ENCODE measurements at regions not wholly inside any gene's neighbourhood (a gene's known extent, or its start where the extent isn't known, plus 50 kb on each side); places are given as distances from the start of the nearest gene placed in this dataset.

- 50 to 87% (median 82%) methylated on average over 1 of the region's 1 CpG for WGBS, 3 donors
- FAIRE-seq = no peak
Observed at GRCh38 chrX:129233786-129234185, 289.5 kb downstream of the SMARCA1 start.

DNA sequence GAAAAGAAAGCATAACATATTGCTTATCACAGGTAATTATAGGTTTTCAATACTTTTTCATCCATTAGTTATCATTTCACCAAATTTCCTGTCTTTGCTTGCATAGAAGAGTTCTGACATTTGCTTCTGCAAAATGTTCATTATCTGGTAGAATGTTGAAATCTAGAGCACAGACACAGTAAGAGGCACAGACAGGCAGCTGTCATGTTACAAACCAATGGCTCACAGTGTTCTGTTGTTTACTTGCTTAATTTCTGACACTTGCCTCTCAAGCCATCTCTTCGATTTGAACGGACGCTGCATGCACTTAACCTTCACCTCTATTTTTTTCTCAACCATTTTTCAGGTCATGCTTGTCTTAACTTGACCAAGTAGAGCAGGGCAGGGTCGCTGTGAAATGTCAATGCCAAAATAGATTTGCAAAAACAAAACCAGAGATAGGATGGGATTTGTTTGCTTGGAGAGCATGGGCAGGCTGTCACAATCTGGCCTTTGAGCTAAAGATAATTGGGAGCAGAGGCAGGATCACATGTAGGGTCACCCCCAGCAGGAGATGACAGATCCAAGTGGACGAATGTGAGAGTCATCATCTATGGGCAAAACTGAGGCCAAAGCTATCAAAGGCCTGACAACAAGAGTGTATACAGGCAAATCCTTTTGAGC is 292.3 kb downstream of the SMARCA1 start:
- DNase-seq = no peak

More at GRCh38 chrX:129233786-129234185, 289.5 kb downstream of the SMARCA1 start:
- H3K4me3 ChIP-seq (ENCODE audit: low read depth in 1 of 3, low read length in 3 of 3) = no peak overlapping the region
- H3K27me3 ChIP-seq (ENCODE audit: control insufficient read depth in 3 of 3, insufficient read depth in 3 of 3, low read length in 3 of 3) = no peaks in the 10 kb centered on the region
- H3K36me3 ChIP-seq (ENCODE audit: control insufficient read depth in 3 of 3, insufficient read depth in 2 of 3, low read depth in 1 of 3, low read length in 3 of 3) = no peaks in the 10 kb centered on the region
- no peaks in the 10 kb centered on the region for H3K4me1 ChIP-seq (ENCODE audit: control insufficient read depth in 3 of 3, insufficient read depth in 2 of 3, low read depth in 1 of 3, low read length in 2 of 3)
- peaks cover 0 to 1% of the 10 kb centered on the region in 2 donors for H3K9me3 ChIP-seq (ENCODE audit: control insufficient read depth in 2 of 2, insufficient read depth in 1 of 2, low read depth in 1 of 2, low read length in 1 of 2)
- DNase-seq = no peak
- H3K27ac ChIP-seq (ENCODE audit: low read depth in 1 of 3, low read length in 2 of 3) = no peak overlapping the region

GRCh38 chrX:129230168-129230567 is 293.1 kb downstream of the SMARCA1 start:
- H3K36me3 ChIP-seq (ENCODE audit: control insufficient read depth in 3 of 3, insufficient read depth in 2 of 3, low read depth in 1 of 3, low read length in 3 of 3) = no peaks in the 10 kb centered on the region
- DNase-seq (no peak), FAIRE-seq (no peak)
- no peak overlapping the region for H3K27ac ChIP-seq (ENCODE audit: low read depth in 1 of 3, low read length in 2 of 3)
- no peaks in the 10 kb centered on the region for H3K4me1 ChIP-seq (ENCODE audit: control insufficient read depth in 3 of 3, insufficient read depth in 2 of 3, low read depth in 1 of 3, low read length in 2 of 3)
- no peaks in the 10 kb centered on the region for H3K27me3 ChIP-seq (ENCODE audit: control insufficient read depth in 3 of 3, insufficient read depth in 3 of 3, low read length in 3 of 3)
- peaks cover 0 to 1% of the 10 kb centered on the region in 2 donors for H3K9me3 ChIP-seq (ENCODE audit: control insufficient read depth in 2 of 2, insufficient read depth in 1 of 2, low read depth in 1 of 2, low read length in 1 of 2)
- H3K4me3 ChIP-seq (ENCODE audit: low read depth in 1 of 3, low read length in 3 of 3) = no peak overlapping the region
- WGBS, 3 donors = 18 to 65% (median 38%) methylated on average over 1 of the region's 1 CpG

More for the DNA sequence above, 292.3 kb downstream of the SMARCA1 start:
- Histone ChIP-seq H3K4me1 (ENCODE audit: control insufficient read depth in 3 of 3, insufficient read depth in 2 of 3, low read depth in 1 of 3, low read length in 2 of 3) (no peaks in the 10 kb centered on the region), H3K9me3 (ENCODE audit: control insufficient read depth in 2 of 2, insufficient read depth in 1 of 2, low read depth in 1 of 2, low read length in 1 of 2) (peaks cover 0 to 1% of the 10 kb centered on the region in 2 donors), H3K27me3 (ENCODE audit: control insufficient read depth in 3 of 3, insufficient read depth in 3 of 3, low read length in 3 of 3) (no peaks in the 10 kb centered on the region), H3K4me3 (ENCODE audit: low read depth in 1 of 3, low read length in 3 of 3) (no peak overlapping the region), H3K36me3 (ENCODE audit: control insufficient read depth in 3 of 3, insufficient read depth in 2 of 3, low read depth in 1 of 3, low read length in 3 of 3) (no peaks in the 10 kb centered on the region), H3K27ac (ENCODE audit: low read depth in 1 of 3, low read length in 2 of 3) (no peak overlapping the region)
- WGBS, 3 donors = 56 to 65% (median 62%) methylated on average over 5 of the region's 5 CpGs
- FAIRE-seq = no peak

DNA sequence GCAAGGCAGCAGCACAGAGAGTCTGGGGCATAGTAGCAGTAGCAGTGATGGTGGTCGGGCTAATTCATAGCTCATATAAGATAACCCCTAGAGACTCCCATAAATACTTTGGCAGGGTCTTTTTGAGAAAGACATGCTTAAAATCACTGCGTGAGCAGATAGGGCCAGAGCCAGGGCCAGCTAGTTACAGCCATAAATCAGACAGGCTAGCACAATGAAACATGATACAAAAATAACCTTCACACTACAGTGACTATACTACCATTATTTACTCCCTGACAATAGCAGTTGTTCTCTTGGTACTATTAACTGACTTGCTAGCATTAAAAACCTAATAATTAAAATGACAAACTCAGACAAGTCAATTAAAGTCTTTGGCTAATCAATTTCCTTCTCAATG is 295.9 kb downstream of the SMARCA1 start:
- no peaks in the 10 kb centered on the region for H3K9me3 ChIP-seq (ENCODE audit: control insufficient read depth in 2 of 2, insufficient read depth in 1 of 2, low read depth in 1 of 2, low read length in 1 of 2)
- WGBS, 3 donors = 58 to 71% (median 66%) methylated on average over 2 of the region's 2 CpGs
- no peak overlapping the region for H3K4me3 ChIP-seq (ENCODE audit: low read depth in 1 of 3, low read length in 3 of 3)
- no peaks in the 10 kb centered on the region for H3K4me1 ChIP-seq (ENCODE audit: control insufficient read depth in 3 of 3, insufficient read depth in 2 of 3, low read depth in 1 of 3, low read length in 2 of 3)
- DNase-seq (no peak), FAIRE-seq (no peak)
- H3K27ac ChIP-seq (ENCODE audit: low read depth in 1 of 3, low read length in 2 of 3) = no peak overlapping the region
- no peaks in the 10 kb centered on the region for H3K36me3 ChIP-seq (ENCODE audit: control insufficient read depth in 3 of 3, insufficient read depth in 2 of 3, low read depth in 1 of 3, low read length in 3 of 3)
- H3K27me3 ChIP-seq (ENCODE audit: control insufficient read depth in 3 of 3, insufficient read depth in 3 of 3, low read length in 3 of 3) = no peaks in the 10 kb centered on the region

DNA sequence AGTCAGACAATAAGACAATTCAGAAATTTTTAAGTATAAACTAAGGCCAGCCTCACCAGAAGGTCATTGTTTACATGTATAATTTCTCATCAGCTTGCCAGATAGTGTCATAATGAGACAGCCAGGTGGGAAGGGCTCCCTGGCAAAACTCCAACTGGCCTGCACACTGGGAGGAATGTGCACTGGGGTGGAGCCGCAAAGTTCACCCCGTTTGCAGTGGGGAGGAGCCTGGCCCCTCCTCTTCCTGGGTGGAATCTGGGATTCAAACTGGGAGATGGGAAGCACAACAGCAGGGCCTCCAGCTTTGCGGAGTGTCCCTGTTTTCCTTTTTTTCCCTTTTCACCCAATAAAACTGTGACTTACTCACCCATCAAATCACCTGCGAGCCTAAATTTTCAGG is 329.9 kb downstream of the SMARCA1 start:
- H3K36me3 ChIP-seq (ENCODE audit: control insufficient read depth in 3 of 3, insufficient read depth in 2 of 3, low read depth in 1 of 3, low read length in 3 of 3) = no peaks in the 10 kb centered on the region
- H3K27me3 ChIP-seq (ENCODE audit: control insufficient read depth in 3 of 3, insufficient read depth in 3 of 3, low read length in 3 of 3) = no peaks in the 10 kb centered on the region
- DNase-seq = peak; percentile 23 to 36
- H3K4me1 ChIP-seq (ENCODE audit: control insufficient read depth in 3 of 3, insufficient read depth in 2 of 3, low read depth in 1 of 3, low read length in 2 of 3) = no peaks in the 10 kb centered on the region
- no peaks in the 10 kb centered on the region for H3K9me3 ChIP-seq (ENCODE audit: control insufficient read depth in 2 of 2, insufficient read depth in 1 of 2, low read depth in 1 of 2, low read length in 1 of 2)
- H3K27ac ChIP-seq (ENCODE audit: low read depth in 1 of 3, low read length in 2 of 3) = no peak overlapping the region
- 37 to 59% (median 42%) methylated on average over 4 of the region's 4 CpGs for WGBS, 3 donors
- FAIRE-seq = no peak
- H3K4me3 ChIP-seq (ENCODE audit: low read depth in 1 of 3, low read length in 3 of 3) = no peak overlapping the region

- Histone ChIP-seq H3K9me3 (ENCODE audit: control insufficient read depth in 2 of 2, insufficient read depth in 1 of 2, low read depth in 1 of 2, low read length in 1 of 2) (no peaks in the 10 kb centered on the region), H3K4me1 (ENCODE audit: control insufficient read depth in 3 of 3, insufficient read depth in 2 of 3, low read depth in 1 of 3, low read length in 2 of 3) (no peaks in the 10 kb centered on the region), H3K27me3 (ENCODE audit: control insufficient read depth in 3 of 3, insufficient read depth in 3 of 3, low read length in 3 of 3) (no peaks in the 10 kb centered on the region), H3K36me3 (ENCODE audit: control insufficient read depth in 3 of 3, insufficient read depth in 2 of 3, low read depth in 1 of 3, low read length in 3 of 3) (no peaks in the 10 kb centered on the region), H3K4me3 (ENCODE audit: low read depth in 1 of 3, low read length in 3 of 3) (no peak overlapping the region), H3K27ac (ENCODE audit: low read depth in 1 of 3, low read length in 2 of 3) (no peak overlapping the region)
- no peak for FAIRE-seq
- no peak for DNase-seq
- 58 to 73% (median 68%) methylated on average over 6 of the region's 6 CpGs for WGBS, 3 donors
Observed at GRCh38 chrX:129188231-129188630, 335.1 kb downstream of the SMARCA1 start.

- Histone ChIP-seq H3K36me3 (ENCODE audit: control insufficient read depth in 3 of 3, insufficient read depth in 2 of 3, low read depth in 1 of 3, low read length in 3 of 3) (no peaks in the 10 kb centered on the region), H3K27ac (ENCODE audit: low read depth in 1 of 3, low read length in 2 of 3) (no peak overlapping the region), H3K9me3 (ENCODE audit: control insufficient read depth in 2 of 2, insufficient read depth in 1 of 2, low read depth in 1 of 2, low read length in 1 of 2) (no peaks in the 10 kb centered on the region), H3K27me3 (ENCODE audit: control insufficient read depth in 3 of 3, insufficient read depth in 3 of 3, low read length in 3 of 3) (no peaks in the 10 kb centered on the region), H3K4me3 (ENCODE audit: low read depth in 1 of 3, low read length in 3 of 3) (no peak overlapping the region), H3K4me1 (ENCODE audit: control insufficient read depth in 3 of 3, insufficient read depth in 2 of 3, low read depth in 1 of 3, low read length in 2 of 3) (no peaks in the 10 kb centered on the region)
- no peak for FAIRE-seq
- DNase-seq = no peak
Observed at GRCh38 chrX:129176710-129177109, 346.6 kb downstream of the SMARCA1 start.

GRCh38 chrX:129161108-129161507 is 362.2 kb downstream of the SMARCA1 start:
- no peak overlapping the region for H3K27ac ChIP-seq (ENCODE audit: low read depth in 1 of 3, low read length in 2 of 3)
- H3K4me1 ChIP-seq (ENCODE audit: control insufficient read depth in 3 of 3, insufficient read depth in 2 of 3, low read depth in 1 of 3, low read length in 2 of 3) = no peaks in the 10 kb centered on the region
- no peaks in the 10 kb centered on the region for H3K36me3 ChIP-seq (ENCODE audit: control insufficient read depth in 3 of 3, insufficient read depth in 2 of 3, low read depth in 1 of 3, low read length in 3 of 3)
- DNase-seq (no peak), FAIRE-seq (no peak)
- H3K4me3 ChIP-seq (ENCODE audit: low read depth in 1 of 3, low read length in 3 of 3) = no peak overlapping the region
- H3K27me3 ChIP-seq (ENCODE audit: control insufficient read depth in 3 of 3, insufficient read depth in 3 of 3, low read length in 3 of 3) = no peaks in the 10 kb centered on the region
- H3K9me3 ChIP-seq (ENCODE audit: control insufficient read depth in 2 of 2, insufficient read depth in 1 of 2, low read depth in 1 of 2, low read length in 1 of 2) = no peaks in the 10 kb centered on the region

- no peak for FAIRE-seq
- no peaks in the 10 kb centered on the region for H3K36me3 ChIP-seq (ENCODE audit: control insufficient read depth in 3 of 3, insufficient read depth in 2 of 3, low read depth in 1 of 3, low read length in 3 of 3)
- H3K27me3 ChIP-seq (ENCODE audit: control insufficient read depth in 3 of 3, insufficient read depth in 3 of 3, low read length in 3 of 3) = no peaks in the 10 kb centered on the region
- H3K27ac ChIP-seq (ENCODE audit: low read depth in 1 of 3, low read length in 2 of 3) = no peak overlapping the region
- H3K4me3 ChIP-seq (ENCODE audit: low read depth in 1 of 3, low read length in 3 of 3) = no peak overlapping the region
- no peaks in the 10 kb centered on the region for H3K4me1 ChIP-seq (ENCODE audit: control insufficient read depth in 3 of 3, insufficient read depth in 2 of 3, low read depth in 1 of 3, low read length in 2 of 3)
- 79 to 95% (median 94%) methylated on average over 2 of the region's 2 CpGs for WGBS, 3 donors
- H3K9me3 ChIP-seq (ENCODE audit: control insufficient read depth in 2 of 2, insufficient read depth in 1 of 2, low read depth in 1 of 2, low read length in 1 of 2) = no peaks in the 10 kb centered on the region
- DNase-seq = no peak
Observed at GRCh38 chrX:129158505-129158904, 364.8 kb downstream of the SMARCA1 start.

Measured in small intestine (tissue), 7 donors.